OCI-M2 (cell line): ENCODE measurements at regions not wholly inside any gene's neighbourhood (a gene's known extent, or its start where the extent isn't known, plus 50 kb on each side); places are given as distances from the start of the nearest gene placed in this dataset.
"Not testable (repeated sequence)": the region's sequence is repeated elsewhere in the genome, so short reads cannot be mapped to it uniquely, and the experiment has no call there.

Experiments used
- DNase-seq: peaks from one replicate; lab custom pipeline; 2025; ENCODE audit not compliant: unreplicated experiment; lab: John Stamatoyannopoulos, UW

GRCh38 chr19:29056535-29056934, 156.4 kb downstream of the UQCRFS1 start:
- no peak for DNase-seq

GRCh38 chr19:29054886-29055675, 157.9 kb downstream of the UQCRFS1 start:
- DNase-seq, result no peak

- no peak for DNase-seq
Observed at GRCh38 chr19:29048873-29049272, 164.1 kb downstream of the UQCRFS1 start.

GRCh38 chr19:29045679-29046254, 167.2 kb downstream of the UQCRFS1 start:
- DNase-seq, result no peak

GRCh38 chr19:29044037-29044436, 168.9 kb downstream of the UQCRFS1 start:
- DNase-seq, result no peak

GRCh38 chr19:29042450-29042849, 170.5 kb downstream of the UQCRFS1 start:
- DNase-seq, result no peak

GRCh38 chr19:29040951-29041350, 172.0 kb downstream of the UQCRFS1 start:
- DNase-seq, result no peak

GRCh38 chr19:29040292-29040691, 172.7 kb downstream of the UQCRFS1 start:
- DNase-seq, result no peak

- not testable (repeated sequence) for DNase-seq
Observed at GRCh38 chr19:29039036-29039435, 173.9 kb downstream of the UQCRFS1 start.

- DNase-seq, result no peak
Observed at GRCh38 chr19:29031216-29031615, 181.7 kb downstream of the UQCRFS1 start.

GRCh38 chr19:29029268-29029958, 183.5 kb downstream of the UQCRFS1 start:
- no peak for DNase-seq

- no peak for DNase-seq
Observed at GRCh38 chr19:29022599-29022998, 190.4 kb downstream of the UQCRFS1 start.

- no peak for DNase-seq
Observed at GRCh38 chr19:29022165-29022564, 190.8 kb downstream of the UQCRFS1 start.

- DNase-seq, result no peak
Observed at GRCh38 chr19:29021232-29021916, 191.6 kb downstream of the UQCRFS1 start.

- DNase-seq, result no peak
Observed at GRCh38 chr19:29019403-29019802, 193.5 kb downstream of the UQCRFS1 start.

GRCh38 chr19:29018542-29018941, 194.4 kb downstream of the UQCRFS1 start:
- DNase-seq, result no peak

- no peak for DNase-seq
Observed at GRCh38 chr19:29017788-29018187, 195.2 kb downstream of the UQCRFS1 start.

GRCh38 chr19:29016926-29017760, 195.8 kb downstream of the UQCRFS1 start:
- DNase-seq, result no peak

GRCh38 chr19:29016353-29016752, 196.6 kb downstream of the UQCRFS1 start:
- no peak for DNase-seq

GRCh38 chr19:29015569-29015968, 197.4 kb downstream of the UQCRFS1 start:
- DNase-seq, result no peak
